Heart left ventricle (tissue), 13 donors: ENCODE measurements at regions not wholly inside any gene's neighbourhood (a gene's known extent, or its start where the extent isn't known, plus 50 kb on each side); places are given as distances from the start of the nearest gene placed in this dataset.

Experiments used
- CTCF ChIP-seq, 12 donors: fragments of 200-600 bp; sonication (generic) in 4 of 12; IDR thresholded peaks; one replicate each; pipeline versions ENCODE4 v1.5.0 to v1.8.0; 2018 to 2022; ENCODE audit warnings: antibody characterized with exemption in 12 of 12, mild to moderate bottlenecking in 5 of 12
- POLR2A ChIP-seq, 2 donors: fragments of 450-650 bp; IDR thresholded peaks; one replicate each; pipeline ENCODE4 v1.6.1; 2017; ENCODE audit warnings: antibody characterized with exemption in 2 of 2, mild to moderate bottlenecking in 2 of 2, moderate library complexity in 2 of 2
- donor health status: ischemic (EF 13 %, LVEDD 7.1; RV severe dilation, severe dysfunction).
- donor health status: DM: no; HTN: yes; CAD: no.
- donor health status: DM: no; HTN: no; CAD: no.
- donor health status: ischemic (EF 25% LVEDD 6.9; RV normal size, moderate dysfunction).
- donor health status: ischemic (EF 25% LVEDD 5.7; RV mildly dilated, moderate dysfunction).
- donor health status: ischemic (EF 35%, LVEDD 5.7; RV mildly dilated, moderate dysfunction).
- donor health status: nonischemic (EF 11% LVEDD 7.7; RV severe dilation, severe dysfunction).
- donor health status: DM: yes; HTN: yes; CAD: no.
- donor health status: PGD.
- donor health status: ischemic (EF 29% LVEDD 5.4; RV normal size, mild dysfunction).
- donor health status: nonischemic (EF 23%, LVEDD 6.1; RV moderate dilation, normal function).

GRCh38 chr2:888211-888801, 62.3 kb upstream of the SNTG2 start:
- TF ChIP-seq CTCF (IDR thresholded peaks at IDR 0.05) (no peak), POLR2A (IDR thresholded peaks at IDR 0.05) (no peak)
